ENCODE measurements at regions not wholly inside any gene's neighbourhood (a gene's known extent, or its start where the extent isn't known, plus 50 kb on each side); places are given as distances from the start of the nearest gene placed in this dataset.

DNA sequence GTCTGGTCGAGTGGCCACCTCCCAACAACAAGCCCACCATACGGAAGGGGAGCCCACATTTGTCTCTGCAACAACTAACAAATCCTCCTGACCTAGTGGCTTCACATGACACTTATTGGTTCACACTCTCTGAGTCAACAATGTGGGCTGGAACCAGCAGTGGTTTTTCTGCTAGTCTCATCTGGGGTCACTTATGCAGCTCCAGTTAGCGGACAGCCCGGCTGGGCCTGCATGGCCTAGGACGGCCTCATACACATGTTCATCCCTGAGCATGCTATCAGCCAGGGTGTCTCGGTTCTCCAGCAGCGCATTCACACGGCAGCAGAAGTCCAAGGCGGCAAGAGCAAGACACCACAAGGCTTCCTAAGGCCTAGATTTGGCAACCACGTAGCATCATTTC is 281.7 kb downstream of the XXYLT1 start:
- no peak overlapping the region for H3K4me3 ChIP-seq
- H3K9me3 ChIP-seq: no peaks in the 10 kb centered on the region
- no peak overlapping the region for H3K27ac ChIP-seq
- ATAC-seq (no peak), DNase-seq (no peak)
- TF ChIP-seq, protein P1, sequence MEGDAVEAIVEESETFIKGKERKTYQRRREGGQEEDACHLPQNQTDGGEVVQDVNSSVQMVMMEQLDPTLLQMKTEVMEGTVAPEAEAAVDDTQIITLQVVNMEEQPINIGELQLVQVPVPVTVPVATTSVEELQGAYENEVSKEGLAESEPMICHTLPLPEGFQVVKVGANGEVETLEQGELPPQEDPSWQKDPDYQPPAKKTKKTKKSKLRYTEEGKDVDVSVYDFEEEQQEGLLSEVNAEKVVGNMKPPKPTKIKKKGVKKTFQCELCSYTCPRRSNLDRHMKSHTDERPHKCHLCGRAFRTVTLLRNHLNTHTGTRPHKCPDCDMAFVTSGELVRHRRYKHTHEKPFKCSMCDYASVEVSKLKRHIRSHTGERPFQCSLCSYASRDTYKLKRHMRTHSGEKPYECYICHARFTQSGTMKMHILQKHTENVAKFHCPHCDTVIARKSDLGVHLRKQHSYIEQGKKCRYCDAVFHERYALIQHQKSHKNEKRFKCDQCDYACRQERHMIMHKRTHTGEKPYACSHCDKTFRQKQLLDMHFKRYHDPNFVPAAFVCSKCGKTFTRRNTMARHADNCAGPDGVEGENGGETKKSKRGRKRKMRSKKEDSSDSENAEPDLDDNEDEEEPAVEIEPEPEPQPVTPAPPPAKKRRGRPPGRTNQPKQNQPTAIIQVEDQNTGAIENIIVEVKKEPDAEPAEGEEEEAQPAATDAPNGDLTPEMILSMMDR (IDR thresholded peaks at IDR 0.05): no peak
- intact Hi-C loops (cut with DNase I): loop anchor here in 5 of 10 donors (10.0 kb wide), 1 partner anchor 304 kb away; the partner anchor contains the start of gene FAM43A (in 5 of the 5)
- WGBS, 2 donors: 78 to 95% methylated on average over 10 of the region's 10 CpGs
- H3K4me1 ChIP-seq: peaks cover 0 to 26% (median 13%) of the 10 kb centered on the region in 9 donors
- no peaks in the 10 kb centered on the region for H3K27me3 ChIP-seq
- no peaks in the 10 kb centered on the region for H3K36me3 ChIP-seq

- H3K9me3 ChIP-seq: no peaks in the 10 kb centered on the region
- H3K4me1 ChIP-seq: peaks cover 0 to 11% (median 0%) of the 10 kb centered on the region in 9 donors
- no peaks in the 10 kb centered on the region for H3K27me3 ChIP-seq
- no peak for ATAC-seq
- no peak overlapping the region for H3K27ac ChIP-seq
- no peak overlapping the region for H3K4me3 ChIP-seq
- no peaks in the 10 kb centered on the region for H3K36me3 ChIP-seq
- TF ChIP-seq, protein P1 (IDR thresholded peaks at IDR 0.05): no peak
- intact Hi-C loops (cut with DNase I): loop anchor here in 1 of 10 donors (10.0 kb wide), 1 partner anchor 306 kb away; the partner anchor contains the start of gene FAM43A
- no peak for DNase-seq
- WGBS, 2 donors: 85 to 86% methylated on average over 8 of the region's 8 CpGs
Measured at GRCh38 chr3:194990454-194991337, 280.3 kb downstream of the XXYLT1 start.

DNA sequence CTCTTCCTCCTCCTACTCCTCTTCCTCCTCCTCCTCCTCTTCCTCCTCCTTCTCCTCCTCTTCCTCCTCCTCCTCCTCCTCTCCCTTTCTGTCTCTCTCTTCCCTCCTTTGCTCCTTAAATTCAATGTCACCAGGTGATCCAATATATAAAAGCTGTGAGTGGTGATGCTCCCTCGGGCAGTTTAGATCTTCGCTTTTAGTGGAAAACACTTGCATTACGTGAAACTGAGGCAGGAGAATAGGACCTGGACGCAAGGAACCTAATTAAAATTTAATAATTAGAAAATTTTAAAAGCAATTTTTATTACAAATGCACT is 279.7 kb downstream of the XXYLT1 start:
- WGBS, 2 donors: 73 to 90% methylated on average over 4 of the region's 4 CpGs
- intact Hi-C loops (cut with DNase I): loop anchor here in 1 of 10 donors (10.0 kb wide), 1 partner anchor 306 kb away; the partner anchor contains the start of gene FAM43A
- no peak for DNase-seq
- Histone ChIP-seq H3K4me1 (peaks cover 0 to 5% (median 0%) of the 10 kb centered on the region in 9 donors), H3K27ac (no peak overlapping the region), H3K36me3 (no peaks in the 10 kb centered on the region), H3K9me3 (no peaks in the 10 kb centered on the region), H3K4me3 (no peak overlapping the region), H3K27me3 (no peaks in the 10 kb centered on the region)
- no peak for ATAC-seq
- TF ChIP-seq, protein P1 (IDR thresholded peaks at IDR 0.05): no peak

DNA sequence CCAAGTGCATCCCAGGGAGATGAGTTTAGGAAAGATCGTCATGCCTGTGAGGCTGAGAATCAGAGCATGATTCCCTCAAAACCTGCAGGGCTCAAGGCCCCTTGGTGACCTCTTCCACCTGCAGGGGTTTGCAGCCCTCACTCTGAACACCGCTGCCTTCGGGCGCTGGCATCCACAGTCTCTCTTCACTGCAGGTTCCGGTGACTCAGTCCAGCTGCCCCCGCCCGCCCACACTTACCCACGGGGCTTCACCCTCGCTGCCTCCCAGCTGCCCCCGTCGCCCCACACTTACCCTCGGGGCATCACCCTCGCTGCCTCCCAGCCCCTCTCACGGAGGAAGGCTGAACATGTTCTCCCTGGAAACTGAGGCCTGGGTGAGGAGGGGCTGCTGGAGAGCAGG is 277.1 kb downstream of the XXYLT1 start:
- H3K36me3 ChIP-seq: no peaks in the 10 kb centered on the region
- TF ChIP-seq, protein P1 (IDR thresholded peaks at IDR 0.05): no peak
- WGBS, 2 donors: 89 to 93% methylated on average over 14 of the region's 14 CpGs
- H3K27me3 ChIP-seq: no peaks in the 10 kb centered on the region
- no peak overlapping the region for H3K4me3 ChIP-seq
- intact Hi-C loops (cut with DNase I): loop anchor here in 1 of 10 donors (10.0 kb wide), 1 partner anchor 309 kb away; the partner anchor contains the start of gene FAM43A
- H3K9me3 ChIP-seq: no peaks in the 10 kb centered on the region
- no peaks in the 10 kb centered on the region for H3K4me1 ChIP-seq
- no peak for DNase-seq
- H3K27ac ChIP-seq: no peak overlapping the region
- ATAC-seq: no peak

Data from heart right ventricle (tissue), 16 donors.